ENCODE measurements at regions not wholly inside any gene's neighbourhood (a gene's known extent, or its start where the extent isn't known, plus 50 kb on each side); places are given as distances from the start of the nearest gene placed in this dataset.

- TF ChIP-seq CTCF (IDR thresholded peaks at IDR 0.05): no peak
- TF ChIP-seq POLR2A (IDR thresholded peaks at IDR 0.05): no peak
Measured at GRCh38 chr2:8380566-8380965, 301.3 kb upstream of the ID2 start.

All from adrenal gland (tissue), 5 donors.